ENCODE measurements at regions not wholly inside any gene's neighbourhood (a gene's known extent, or its start where the extent isn't known, plus 50 kb on each side); places are given as distances from the start of the nearest gene placed in this dataset.
"Not testable (repeated sequence)": the region's sequence is repeated elsewhere in the genome, so short reads cannot be mapped to it uniquely, and the experiment has no call there.

DNA sequence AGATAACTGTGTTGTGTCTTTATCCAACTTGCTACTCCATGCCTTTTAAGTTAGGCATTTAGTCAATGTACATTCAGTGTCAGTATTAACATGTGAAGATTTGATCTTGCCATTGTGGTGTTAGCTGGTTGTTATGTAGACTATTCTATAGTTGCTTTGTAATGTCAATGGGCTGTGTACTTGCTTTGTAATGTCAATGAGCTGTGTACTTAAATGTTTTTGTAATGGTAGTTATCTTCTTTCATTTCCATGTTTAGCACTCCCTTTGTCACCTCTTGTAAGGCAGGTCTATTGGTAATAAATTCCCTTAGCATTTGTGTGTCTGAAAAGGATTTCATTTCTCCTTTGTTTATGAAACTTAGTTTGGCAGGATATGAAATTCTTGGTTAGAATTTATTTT lies 53.4 kb downstream of the MC4R start:
- DNase-seq (ENCODE audit: low read depth), result no peak

DNA sequence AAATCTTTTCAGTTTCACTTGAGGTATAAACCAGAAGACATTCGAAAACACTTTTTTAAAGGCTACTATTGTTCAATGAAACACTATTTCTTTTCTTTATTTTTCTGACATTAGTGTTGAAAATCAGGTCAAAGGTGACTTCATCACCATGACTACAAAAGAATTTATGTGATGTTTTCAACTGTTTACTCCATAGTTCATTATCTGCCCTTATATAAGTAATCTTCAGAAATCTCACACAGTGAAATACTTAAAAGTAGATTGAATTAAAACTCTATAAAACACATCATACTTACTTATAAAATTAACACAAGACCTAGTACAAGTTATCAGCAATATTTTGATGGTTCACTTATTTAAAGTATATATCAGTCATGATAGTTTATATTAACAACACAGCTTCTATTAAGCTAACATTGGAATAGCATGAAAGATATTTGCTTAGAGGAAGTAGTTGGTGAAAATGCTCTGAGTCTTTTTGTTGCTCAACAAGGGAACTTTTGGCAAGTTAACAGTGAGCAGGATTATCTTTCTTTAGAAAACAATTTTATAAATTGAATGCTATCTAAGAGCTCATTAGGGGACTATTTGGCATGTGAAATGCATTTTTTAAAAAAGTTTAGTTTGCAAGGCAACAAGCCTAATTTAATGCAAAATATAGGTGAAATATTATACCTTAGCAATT lies 60.8 kb downstream of the MC4R start:
- no peak for DNase-seq (ENCODE audit: low read depth)

DNA sequence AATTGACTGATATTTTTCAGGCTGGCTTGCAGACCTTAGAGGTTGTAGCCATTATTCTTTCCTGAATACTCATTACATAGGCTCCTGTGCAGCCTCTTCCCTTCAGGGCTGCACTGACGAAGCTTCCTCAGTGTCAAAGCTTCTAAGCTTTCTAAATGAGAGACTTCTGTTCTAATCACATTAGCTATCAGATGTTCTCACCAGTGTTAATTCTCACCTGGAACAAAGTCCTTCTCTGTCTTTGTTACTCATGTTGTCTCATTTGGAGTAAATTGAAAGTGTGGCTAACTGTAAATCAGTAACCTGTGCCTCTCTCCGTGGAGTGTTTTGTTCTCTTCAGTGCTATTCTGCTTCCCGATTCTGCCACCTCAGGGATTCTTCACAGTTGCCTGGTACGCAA lies 76.9 kb downstream of the MC4R start:
- DNase-seq (ENCODE audit: low read depth), result no peak

DNA sequence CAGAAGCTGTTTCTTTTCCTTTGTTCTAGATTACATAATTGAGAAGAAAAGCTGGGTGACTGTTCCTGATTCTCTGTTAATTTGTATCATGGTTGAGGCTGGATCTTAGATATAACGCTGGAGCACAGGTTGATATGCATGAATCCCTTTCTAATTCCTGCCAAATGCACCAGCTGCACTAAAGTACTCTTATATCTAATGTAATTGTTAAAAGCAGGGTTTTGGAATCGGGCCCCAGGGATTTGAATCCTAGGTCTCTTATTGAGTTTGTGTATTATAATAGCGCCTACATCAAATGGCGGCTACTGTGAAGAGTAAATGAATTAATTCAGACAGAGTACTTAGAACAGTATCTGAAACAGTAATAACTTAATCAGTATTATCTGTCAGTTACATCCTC lies 80.4 kb downstream of the MC4R start:
- DNase-seq (ENCODE audit: low read depth), result no peak

DNA sequence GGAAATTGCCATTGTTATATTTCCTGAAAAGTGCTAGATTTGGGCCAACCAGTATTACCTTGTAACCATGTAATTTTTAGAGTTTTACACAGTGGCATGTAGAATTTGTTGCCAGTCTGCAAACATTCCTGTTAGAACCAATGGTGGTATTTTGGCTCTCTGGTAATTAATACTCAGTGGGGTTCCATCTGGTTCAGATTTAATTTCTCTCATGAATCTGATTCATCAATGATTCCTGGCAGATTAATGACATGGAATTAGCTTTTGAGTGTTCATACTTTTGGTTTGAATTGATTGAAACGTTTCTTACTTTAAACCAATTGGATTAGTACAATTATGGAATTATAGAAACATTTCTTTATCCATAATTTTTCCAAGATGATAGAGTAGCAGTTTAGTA lies 93.2 kb downstream of the MC4R start:
- DNase-seq (ENCODE audit: low read depth), result no peak

DNA sequence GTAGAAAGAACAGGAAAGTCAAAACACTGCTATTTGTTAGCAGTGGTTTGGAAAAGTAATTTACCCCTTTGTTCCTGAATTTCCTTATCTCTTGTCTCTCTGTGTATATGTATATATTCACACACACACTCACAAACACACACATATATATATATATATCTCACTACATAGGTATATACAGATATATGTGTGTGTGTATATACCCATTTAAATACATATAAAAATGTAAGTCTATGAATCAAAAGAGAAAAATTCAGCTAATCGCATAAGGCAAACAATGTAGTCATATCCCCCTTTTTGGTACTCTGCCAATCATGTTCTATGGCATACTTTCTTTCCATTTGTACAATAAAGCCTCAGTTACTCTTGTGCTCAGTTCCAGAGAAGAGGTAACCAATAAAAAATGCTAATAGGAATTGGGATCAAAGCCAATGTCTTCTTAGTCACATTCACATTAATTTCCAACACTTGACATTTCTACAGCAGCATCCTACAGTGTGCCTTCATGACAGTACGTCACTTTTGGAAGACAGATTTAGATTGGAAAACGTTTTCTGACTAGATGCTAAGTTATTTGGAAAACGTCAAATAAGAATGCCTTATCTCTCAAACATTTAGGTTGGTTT lies 94.6 kb downstream of the MC4R start:
- no peak for DNase-seq (ENCODE audit: low read depth)

DNA sequence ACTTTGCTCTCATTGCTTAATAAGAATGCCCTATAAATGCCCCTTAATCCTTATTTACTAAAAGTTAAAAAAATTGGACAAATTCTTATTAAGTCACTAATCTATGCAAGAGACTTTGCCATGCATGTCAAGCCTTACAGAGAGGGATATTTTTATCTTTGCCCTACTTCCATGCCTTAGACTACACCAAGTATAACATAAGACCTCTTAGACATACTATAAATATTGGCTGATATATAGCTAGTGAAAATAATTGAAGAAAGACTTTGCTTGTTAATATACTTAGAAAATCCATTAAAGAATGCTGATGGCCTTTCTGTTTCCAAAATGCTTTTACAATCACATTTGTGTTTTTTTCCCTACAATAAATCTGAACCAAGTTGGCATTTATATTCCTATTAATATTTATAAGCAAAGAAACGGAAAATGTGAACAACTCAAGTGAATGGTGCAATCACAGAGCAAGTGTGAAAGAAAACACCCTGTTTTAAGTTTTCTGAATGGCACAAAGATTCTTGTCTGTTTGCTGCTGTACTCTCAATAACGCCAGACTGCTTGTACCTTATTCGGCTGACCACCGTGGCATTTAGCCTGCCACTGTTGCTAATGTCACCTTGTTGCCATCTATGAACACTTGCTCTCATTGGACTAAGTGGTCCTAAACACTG lies 105.0 kb downstream of the MC4R start:
- no peak for DNase-seq (ENCODE audit: low read depth)

DNA sequence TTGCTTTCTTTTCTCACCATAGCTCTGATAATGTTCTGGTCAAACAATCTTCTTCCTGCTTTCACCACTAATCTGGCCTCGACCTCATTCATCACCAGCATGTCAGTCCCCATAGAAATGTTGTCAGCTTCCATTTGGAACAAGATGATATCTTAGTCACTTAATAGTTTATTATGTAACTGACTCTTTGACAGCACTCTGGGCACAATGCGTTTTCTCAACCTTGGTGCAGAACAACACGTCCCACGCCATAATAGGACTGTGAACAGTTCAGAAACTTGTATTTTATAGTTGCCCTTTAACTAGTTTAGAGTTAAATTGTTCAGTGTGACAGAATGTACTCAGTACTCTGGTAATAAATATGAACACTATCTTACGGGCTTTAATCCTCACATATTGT lies 106.0 kb downstream of the MC4R start:
- DNase-seq (ENCODE audit: low read depth), result no peak

DNA sequence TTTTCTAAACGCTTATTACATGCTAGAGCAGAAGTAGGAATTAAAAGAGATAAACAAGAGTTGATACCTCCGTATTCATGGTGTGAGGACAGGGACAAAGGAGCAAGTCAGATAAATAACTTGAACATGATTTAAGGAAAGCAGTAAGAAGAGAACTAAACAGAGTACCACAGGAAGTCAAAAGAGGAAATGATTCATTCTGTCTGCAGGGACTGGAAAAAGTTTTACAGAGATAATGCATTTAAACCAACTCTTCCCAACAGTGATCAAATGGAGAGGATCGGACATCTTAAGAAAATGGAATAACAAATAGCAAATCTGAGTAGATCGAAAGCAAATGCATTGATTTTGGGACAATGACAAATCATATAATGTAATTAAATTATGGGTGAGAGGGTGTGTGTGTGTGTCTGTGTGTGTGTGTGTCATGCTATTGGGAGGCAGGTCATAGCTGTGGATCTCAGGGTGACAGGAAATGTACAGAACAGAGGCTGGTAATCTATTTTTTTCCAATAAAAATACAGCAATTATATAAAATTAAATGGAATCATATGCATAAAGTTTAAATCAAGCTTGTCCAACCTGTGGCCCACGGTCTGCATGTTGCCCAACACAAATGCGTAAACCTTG lies 113.4 kb downstream of the MC4R start:
- no peak for DNase-seq (ENCODE audit: low read depth)

DNA sequence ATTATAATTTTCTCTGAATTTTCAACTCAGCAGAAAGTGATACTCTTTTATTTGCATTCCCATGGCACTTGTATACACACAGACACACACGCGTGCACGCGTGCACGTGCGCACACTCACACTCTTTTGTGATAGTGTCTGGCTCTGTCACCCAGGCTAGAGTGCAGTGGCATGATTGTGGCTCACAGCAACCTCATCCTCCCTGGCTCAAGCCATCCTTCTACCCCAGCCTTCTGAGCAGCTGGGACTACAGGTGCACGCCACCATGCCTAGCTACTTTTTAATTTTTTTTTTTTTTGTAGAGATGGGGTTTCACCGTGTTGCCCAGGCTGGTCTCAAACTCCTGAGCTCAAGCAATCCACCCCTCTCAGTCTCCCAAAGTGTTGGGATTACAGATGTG lies 123.2 kb downstream of the MC4R start:
- DNase-seq (ENCODE audit: low read depth), result no peak

DNA sequence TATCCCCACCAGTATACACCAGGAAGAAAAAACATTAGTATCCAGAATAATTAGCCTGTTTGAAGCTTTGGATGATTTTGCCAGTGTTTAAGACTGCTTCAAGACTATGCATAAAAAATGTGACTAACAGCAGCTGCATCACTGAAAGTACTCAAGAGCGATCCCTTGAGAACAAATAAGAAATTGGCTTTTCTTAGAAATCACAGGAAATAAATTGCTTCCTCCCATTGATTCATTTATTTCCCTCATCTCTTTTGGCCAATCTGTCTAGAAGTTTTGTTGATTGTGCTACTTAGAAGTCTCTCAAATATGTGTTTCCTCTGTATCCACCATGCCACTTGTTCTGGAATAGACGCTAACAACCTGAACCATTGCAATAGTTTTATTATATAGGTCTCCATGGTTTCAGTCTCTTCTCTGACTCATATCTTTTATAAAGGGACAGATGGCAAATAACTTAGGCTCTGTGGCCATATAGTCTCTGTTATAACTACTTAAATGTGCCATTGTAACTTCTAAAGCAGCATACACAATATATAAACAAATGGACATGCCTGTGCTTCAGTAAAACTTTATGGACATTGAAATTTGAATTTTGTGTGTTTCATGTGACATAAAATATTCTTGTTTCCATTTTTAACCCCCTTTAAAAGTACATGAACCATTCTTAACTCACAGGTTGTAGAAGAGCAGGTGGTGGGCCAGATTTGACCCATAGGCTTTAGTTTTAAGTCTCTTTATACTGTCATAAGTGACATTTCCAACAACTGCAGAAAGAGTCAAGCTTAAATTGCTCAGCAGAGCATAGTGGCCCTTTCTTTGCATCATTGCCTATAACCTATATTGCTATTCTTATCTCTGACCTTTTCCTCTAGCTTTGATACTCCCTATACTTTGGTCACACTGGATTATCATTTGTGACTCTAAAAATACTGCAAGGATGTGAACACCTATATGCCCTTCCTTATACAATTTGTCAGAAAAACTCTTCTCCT lies 123.9 kb downstream of the MC4R start:
- no peak for DNase-seq (ENCODE audit: low read depth)

DNA sequence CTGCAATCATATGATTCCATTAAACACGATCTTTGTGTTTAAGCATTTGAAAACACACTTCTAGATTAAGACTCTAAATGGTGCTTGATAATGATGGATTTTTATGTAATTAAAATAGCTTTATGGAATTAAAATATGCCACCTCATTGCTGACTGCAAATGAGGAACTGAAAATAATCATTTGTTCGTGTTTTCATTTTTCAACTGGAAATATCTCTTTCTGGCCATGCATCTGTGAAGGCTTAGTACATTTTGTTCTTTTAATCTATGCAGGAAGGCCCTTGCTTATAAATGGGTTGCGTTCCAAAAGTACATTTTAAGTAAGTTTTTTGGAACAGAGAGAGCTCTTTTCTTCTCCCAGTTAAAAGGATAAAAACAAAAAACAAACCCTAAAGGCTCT lies 125.5 kb downstream of the MC4R start:
- DNase-seq (ENCODE audit: low read depth), result no peak

DNA sequence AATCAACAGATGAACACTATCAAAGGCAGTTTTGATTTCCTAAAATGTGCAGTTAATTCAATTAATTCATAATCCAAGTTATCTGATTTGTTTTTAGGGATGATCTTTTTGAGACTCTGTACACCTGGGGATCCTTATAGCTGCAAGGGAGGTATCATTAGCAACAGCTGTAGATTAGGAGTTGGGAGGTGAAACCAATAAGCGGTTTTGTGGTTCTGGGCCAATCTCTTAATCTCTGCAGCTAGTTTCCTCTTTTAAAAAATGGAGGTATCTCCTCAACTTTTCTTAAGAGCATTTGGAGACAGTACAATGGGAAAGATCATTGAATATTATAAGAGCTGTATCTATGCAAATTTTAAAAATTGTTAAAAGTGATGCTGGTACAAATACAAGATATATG lies 126.0 kb downstream of the MC4R start:
- no peak for DNase-seq (ENCODE audit: low read depth)

DNA sequence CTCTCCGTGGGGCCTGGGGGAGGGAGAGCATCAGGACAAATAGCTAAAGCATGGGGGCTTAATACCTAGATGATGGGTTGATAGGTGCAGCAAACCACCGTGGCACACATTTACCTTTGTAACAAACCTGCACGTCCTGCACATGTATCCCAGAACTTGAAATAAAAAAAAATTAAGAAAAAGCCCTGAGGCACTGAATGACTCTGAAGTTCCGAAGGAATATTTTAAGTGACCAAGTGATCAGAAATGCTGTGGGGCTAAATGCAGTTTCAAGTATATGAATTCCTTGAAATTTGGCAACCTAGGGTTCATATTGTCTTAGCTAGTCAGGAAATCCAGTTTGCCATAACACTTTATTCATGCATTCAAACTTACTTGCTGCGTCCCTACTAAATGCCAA lies 127.5 kb downstream of the MC4R start:
- no peak for DNase-seq (ENCODE audit: low read depth)

DNA sequence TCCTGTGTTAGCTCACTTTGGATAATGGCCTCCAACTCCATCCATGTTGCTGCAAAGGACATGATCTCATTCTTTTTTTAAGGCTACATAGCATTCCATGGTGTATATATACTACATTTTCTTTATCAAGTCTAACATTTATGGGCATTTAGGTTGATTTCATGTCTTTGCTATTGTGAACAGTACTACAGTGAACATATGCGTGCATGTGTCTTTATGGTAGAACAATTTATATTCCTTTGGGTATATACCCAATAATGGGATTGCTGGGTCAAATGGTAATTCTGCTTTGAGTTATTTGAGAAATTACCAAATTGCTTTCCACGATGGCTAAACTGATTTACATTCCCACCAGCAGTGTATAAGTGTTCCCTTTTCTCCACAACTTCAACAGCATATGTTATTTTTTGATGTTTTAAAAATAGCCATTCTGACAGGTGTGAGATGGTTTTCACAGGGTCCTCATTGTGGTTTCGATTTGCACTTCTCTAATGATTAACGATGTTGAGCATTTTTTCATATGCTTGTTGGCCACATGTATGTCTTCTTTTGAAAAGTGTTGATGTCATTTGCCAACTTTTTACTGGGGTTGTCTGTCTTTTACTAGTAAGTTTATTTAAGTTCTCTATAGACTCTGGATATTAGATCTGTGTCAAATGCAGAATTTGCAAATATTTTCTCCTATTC lies 133.4 kb downstream of the MC4R start:
- DNase-seq (ENCODE audit: low read depth), result not testable (repeated sequence)

DNA sequence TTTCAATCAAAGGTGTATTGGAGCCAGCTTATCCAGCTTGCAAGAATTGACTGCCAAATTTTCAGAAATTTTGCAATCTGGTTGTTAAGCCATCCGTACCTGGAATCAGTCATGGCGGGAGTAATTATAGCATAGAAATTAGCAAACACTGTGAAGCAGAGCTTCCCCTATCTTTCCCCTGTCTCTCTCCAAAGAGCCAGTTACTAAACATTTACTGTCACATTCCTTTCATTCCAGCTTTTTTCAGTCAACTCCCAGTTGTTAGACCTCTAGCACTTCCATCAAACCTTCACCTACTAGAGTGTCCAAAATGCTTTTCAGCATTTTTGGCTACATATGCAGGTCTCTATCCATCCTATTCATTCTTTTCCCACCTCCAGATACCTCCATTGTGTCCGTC lies 137.4 kb downstream of the MC4R start:
- DNase-seq (ENCODE audit: low read depth), result no peak

DNA sequence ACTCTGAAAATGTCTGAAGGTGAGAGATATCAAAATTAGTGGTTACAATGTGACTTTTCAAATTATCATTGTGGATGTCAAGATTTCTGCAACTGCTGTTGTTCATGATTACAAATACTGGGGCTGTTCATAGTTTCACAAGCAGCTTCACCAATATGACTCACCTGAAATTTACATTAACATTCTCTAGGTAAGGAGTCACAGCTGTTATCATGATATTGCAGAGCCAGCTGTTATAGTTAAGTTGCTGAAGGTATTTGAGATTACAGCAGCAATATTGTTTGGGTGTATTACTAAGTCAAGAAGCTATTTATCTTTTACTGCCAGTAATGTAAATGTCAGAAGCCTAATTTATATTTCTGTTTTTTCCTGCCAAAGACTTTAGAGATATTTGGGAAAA lies 140.0 kb downstream of the MC4R start:
- no peak for DNase-seq (ENCODE audit: low read depth)

DNA sequence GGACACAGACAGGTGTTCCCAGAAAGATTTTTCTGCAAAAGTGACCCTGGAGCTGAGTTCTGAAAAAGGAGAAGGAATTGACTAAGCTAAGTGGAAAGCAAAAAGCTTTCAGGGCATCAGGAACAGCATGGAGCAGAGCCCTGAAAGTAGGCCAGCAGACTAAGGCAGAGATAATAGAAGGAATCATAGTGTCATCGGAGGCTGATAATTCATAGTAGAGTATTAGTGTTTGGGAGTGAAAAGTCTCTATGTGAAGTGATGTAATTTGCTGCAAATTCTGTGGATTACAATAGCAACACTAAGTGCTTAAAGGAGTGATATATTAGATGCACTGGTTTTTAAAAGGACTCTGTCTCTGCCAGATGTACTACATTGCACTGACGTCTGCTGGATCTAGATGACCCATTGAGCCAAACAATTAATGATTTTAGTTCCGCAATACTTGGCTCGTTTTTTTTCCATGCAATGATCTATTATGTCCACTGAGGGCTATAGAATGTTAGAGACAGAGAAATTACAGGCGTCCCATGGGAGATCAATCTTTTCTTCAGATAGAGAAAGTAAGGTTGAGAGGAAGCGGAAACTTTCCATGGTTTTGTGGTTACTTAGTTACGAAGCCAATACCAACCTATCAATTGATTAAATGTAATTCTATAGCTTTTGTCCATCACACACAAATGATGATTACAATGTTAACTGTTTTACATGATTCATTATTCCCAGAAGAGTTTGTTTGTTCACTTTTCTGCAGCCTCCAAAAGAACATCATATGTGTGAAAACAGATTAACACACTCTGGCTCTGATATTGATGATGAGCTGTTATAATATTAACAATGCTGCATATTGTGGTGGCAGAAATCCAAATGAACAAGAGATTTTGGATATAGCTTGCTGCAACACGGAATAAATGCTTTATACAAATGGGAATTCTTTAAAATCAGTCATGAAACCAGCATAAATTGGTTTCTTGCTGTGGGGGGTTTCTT lies 143.7 kb downstream of the MC4R start:
- no peak for DNase-seq (ENCODE audit: low read depth)

DNA sequence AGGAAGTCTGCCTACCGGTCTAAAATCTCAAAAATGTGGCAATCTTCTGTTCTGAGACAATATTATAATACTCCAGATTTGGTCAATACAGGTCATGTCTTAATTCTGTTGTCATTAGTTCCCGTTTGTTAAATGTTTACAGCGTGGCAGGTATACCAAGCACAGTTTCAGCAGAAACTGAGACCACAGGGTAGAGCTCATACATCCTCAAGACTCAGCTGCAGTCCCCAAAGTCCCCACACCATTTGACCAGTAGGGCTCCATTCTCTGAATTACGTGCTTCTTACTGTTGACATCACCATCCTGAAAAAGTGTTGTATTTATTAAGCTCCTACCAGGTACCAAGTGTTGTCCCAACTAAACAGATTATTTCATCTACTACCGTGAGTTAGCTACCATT lies 157.1 kb downstream of the MC4R start:
- DNase-seq (ENCODE audit: low read depth), result no peak

DNA sequence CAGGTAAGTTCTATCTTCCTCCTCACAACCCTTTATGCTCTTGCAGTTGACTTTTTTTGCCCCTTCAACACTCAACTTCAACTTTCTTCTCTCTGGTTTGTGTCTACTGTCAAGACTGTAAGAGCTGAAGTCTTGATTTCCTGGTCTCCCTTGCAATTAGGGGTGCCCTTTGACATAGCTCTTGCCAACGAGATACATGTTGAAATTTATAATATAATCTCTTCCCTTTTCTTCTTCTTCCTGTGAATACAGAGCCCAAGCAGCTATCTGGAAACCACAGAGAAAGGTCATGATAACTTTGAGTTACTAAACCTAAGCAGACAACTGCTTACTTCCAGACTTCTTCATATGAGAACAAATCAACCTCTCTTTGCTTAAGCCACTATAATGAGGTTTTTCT lies 163.5 kb downstream of the MC4R start:
- no peak for DNase-seq (ENCODE audit: low read depth)
